ENCODE measurements at regions not wholly inside any gene's neighbourhood (a gene's known extent, or its start where the extent isn't known, plus 50 kb on each side); places are given as distances from the start of the nearest gene placed in this dataset.

DNA sequence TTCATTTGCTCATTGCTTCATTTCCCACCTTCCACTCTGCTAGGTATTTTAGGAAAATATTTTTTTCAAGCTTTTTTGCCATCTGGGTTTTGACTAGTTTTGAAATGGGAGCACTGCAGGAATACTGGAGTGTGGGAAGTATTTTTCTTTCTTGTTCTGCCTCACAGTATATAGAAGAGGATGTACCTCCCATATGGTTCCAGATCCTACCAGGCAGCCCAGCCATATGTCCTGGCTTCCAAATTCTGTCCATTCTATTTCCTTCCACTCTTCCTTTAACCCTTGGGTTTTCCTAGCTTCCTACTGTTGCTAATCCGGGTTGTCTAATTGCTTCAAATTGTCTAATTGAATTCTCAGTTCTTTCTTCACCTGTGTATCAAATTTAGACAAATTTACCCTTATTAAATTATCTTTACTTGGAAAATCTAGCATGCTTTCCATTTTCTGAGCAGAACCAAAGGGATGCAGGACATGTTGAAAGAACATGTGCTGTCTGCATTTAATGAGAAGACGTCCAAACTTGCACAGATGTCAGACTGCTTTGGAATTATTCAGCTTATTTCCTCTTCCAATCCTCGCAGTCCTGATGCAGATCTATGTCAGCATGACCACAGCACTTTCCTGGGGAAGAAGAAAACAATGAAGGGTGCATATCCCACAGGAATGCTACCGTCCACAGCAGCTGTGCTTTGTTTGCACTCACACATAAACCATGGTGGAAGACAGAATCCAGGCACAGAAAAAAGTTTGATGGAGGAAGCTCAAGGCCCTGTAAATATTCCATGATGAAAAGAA, 1273.9 kb upstream of the MAP3K7 start:
- no peak for TF ChIP-seq GABPA (IDR thresholded peaks at IDR 0.05; ENCODE audit: low read depth)
- no peak for TF ChIP-seq BRCA1 (IDR thresholded peaks at IDR 0.05; ENCODE audit: low read depth, low read length)
- no peak for TF ChIP-seq EP300 (IDR thresholded peaks at IDR 0.05; ENCODE audit: borderline replicate concordance in 1 of 2, control insufficient read depth in 1 of 2, low read depth in 2 of 2, low read length in 2 of 2)
- TF ChIP-seq CTCF (IDR thresholded peaks at IDR 0.05 in 2 of 3, conservative IDR thresholded peaks at IDR 0.05 in 1 of 3; ENCODE audit: control insufficient read depth in 2 of 3, extremely low read depth in 1 of 3, insufficient read depth in 1 of 3, low read depth in 3 of 3, low read length in 3 of 3), result no peak

Data from GM12878 (cell line).